IPS-20b (cell line): ENCODE measurements at regions not wholly inside any gene's neighbourhood (a gene's known extent, or its start where the extent isn't known, plus 50 kb on each side); places are given as distances from the start of the nearest gene placed in this dataset.

Source experiments
- H3K27ac ChIP-seq: one replicate; pipeline ENCODE4 v1.5.1; 2013; ENCODE audit warnings: low read length
- H3K27me3 ChIP-seq: 2 replicates; pipeline ENCODE4 v1.6.1; 2013; ENCODE audit warnings: mild to moderate bottlenecking, low read length, inconsistent platforms; ENCODE audit not compliant: insufficient read depth
- H3K36me3 ChIP-seq: 2 replicates; pipeline ENCODE4 v1.6.1; 2013; ENCODE audit warnings: low read depth, mild to moderate bottlenecking, inconsistent platforms, low read length, moderate library complexity; ENCODE audit not compliant: insufficient read depth
- H3K4me1 ChIP-seq: 2 replicates; pipeline ENCODE4 v1.6.1; 2013; ENCODE audit warnings: mild to moderate bottlenecking, control low read depth, inconsistent platforms, low read length, moderate library complexity; ENCODE audit not compliant: insufficient read depth
- H3K4me3 ChIP-seq: 2 replicates; pipeline ENCODE4 v1.5.1; 2013; ENCODE audit warnings: mild to moderate bottlenecking, low read length, inconsistent platforms
- H3K9ac ChIP-seq: 2 replicates; pipeline ENCODE4 v1.6.1; 2013; ENCODE audit warnings: low read depth, mild to moderate bottlenecking, inconsistent platforms, low read length, moderate library complexity
- H3K9me3 ChIP-seq: 2 replicates; pipeline ENCODE4 v1.6.1; 2013; ENCODE audit warnings: mild to moderate bottlenecking, low read depth, low read length, inconsistent platforms; ENCODE audit not compliant: insufficient read depth

- H3K27ac ChIP-seq = no peak overlapping the region
- H3K9me3 ChIP-seq = no peaks in the 10 kb centered on the region
- H3K36me3 ChIP-seq = no peaks in the 10 kb centered on the region
- no peak overlapping the region for H3K4me3 ChIP-seq
- no peaks in the 10 kb centered on the region for H3K27me3 ChIP-seq
- H3K4me1 ChIP-seq = no peaks in the 10 kb centered on the region
- H3K9ac ChIP-seq = no peak overlapping the region
Measured at GRCh38 chr16:86101137-86101896, 202.4 kb downstream of the IRF8 start.

- no peak overlapping the region for H3K9ac ChIP-seq
- H3K27ac ChIP-seq = no peak overlapping the region
- no peaks in the 10 kb centered on the region for H3K27me3 ChIP-seq
- H3K36me3 ChIP-seq = no peaks in the 10 kb centered on the region
- H3K4me1 ChIP-seq = no peaks in the 10 kb centered on the region
- H3K4me3 ChIP-seq = no peak overlapping the region
- H3K9me3 ChIP-seq = no peaks in the 10 kb centered on the region
Measured at GRCh38 chr16:86101897-86102157, 202.9 kb downstream of the IRF8 start.

GRCh38 chr16:86103320-86103719 is 204.4 kb downstream of the IRF8 start:
- Histone ChIP-seq H3K9me3 (no peaks in the 10 kb centered on the region), H3K36me3 (no peaks in the 10 kb centered on the region), H3K9ac (no peak overlapping the region), H3K4me1 (no peaks in the 10 kb centered on the region), H3K4me3 (no peak overlapping the region), H3K27ac (no peak overlapping the region), H3K27me3 (no peaks in the 10 kb centered on the region)

- Histone ChIP-seq H3K9ac (no peak overlapping the region), H3K36me3 (no peaks in the 10 kb centered on the region), H3K4me1 (no peaks in the 10 kb centered on the region), H3K27ac (no peak overlapping the region), H3K9me3 (no peaks in the 10 kb centered on the region), H3K4me3 (no peak overlapping the region), H3K27me3 (no peaks in the 10 kb centered on the region)
Measured at GRCh38 chr16:86104537-86105048, 205.6 kb downstream of the IRF8 start.

GRCh38 chr16:86107215-86107825 is 208.4 kb downstream of the IRF8 start:
- Histone ChIP-seq H3K27ac (no peak overlapping the region), H3K9ac (no peak overlapping the region), H3K4me3 (no peak overlapping the region), H3K4me1 (no peaks in the 10 kb centered on the region), H3K27me3 (no peaks in the 10 kb centered on the region), H3K9me3 (no peaks in the 10 kb centered on the region), H3K36me3 (no peaks in the 10 kb centered on the region)

- no peak overlapping the region for H3K9ac ChIP-seq
Measured at GRCh38 chr16:86108062-86108461, 209.1 kb downstream of the IRF8 start.

GRCh38 chr16:86110134-86110533 is 211.2 kb downstream of the IRF8 start:
- H3K4me1 ChIP-seq = no peaks in the 10 kb centered on the region; the same call in 1 of the 2 replicates
- no peaks in the 10 kb centered on the region for H3K36me3 ChIP-seq
- no peak overlapping the region for H3K4me3 ChIP-seq
- no peaks in the 10 kb centered on the region for H3K27me3 ChIP-seq
- H3K9ac ChIP-seq = no peak overlapping the region
- H3K9me3 ChIP-seq = no peaks in the 10 kb centered on the region
- H3K27ac ChIP-seq = no peak overlapping the region

More at GRCh38 chr16:86108062-86108461, 209.1 kb downstream of the IRF8 start:
- H3K4me1 ChIP-seq = no peaks in the 10 kb centered on the region
- no peak overlapping the region for H3K27ac ChIP-seq
- H3K4me3 ChIP-seq = no peak overlapping the region
- no peaks in the 10 kb centered on the region for H3K9me3 ChIP-seq
- H3K36me3 ChIP-seq = no peaks in the 10 kb centered on the region
- no peaks in the 10 kb centered on the region for H3K27me3 ChIP-seq

GRCh38 chr16:86110726-86111125 is 211.8 kb downstream of the IRF8 start:
- Histone ChIP-seq H3K9me3 (no peaks in the 10 kb centered on the region), H3K4me1 (no peaks in the 10 kb centered on the region; the same call in 1 of the 2 replicates), H3K4me3 (no peak overlapping the region), H3K9ac (no peak overlapping the region), H3K27me3 (no peaks in the 10 kb centered on the region), H3K27ac (no peak overlapping the region), H3K36me3 (no peaks in the 10 kb centered on the region)

GRCh38 chr16:86112178-86112577 is 213.2 kb downstream of the IRF8 start:
- no peak overlapping the region for H3K27ac ChIP-seq
- H3K36me3 ChIP-seq = no peaks in the 10 kb centered on the region
- H3K4me3 ChIP-seq = no peak overlapping the region
- H3K9ac ChIP-seq = no peak overlapping the region
- H3K9me3 ChIP-seq = no peaks in the 10 kb centered on the region
- H3K27me3 ChIP-seq = no peaks in the 10 kb centered on the region
- H3K4me1 ChIP-seq = no peaks in the 10 kb centered on the region; the same call in 1 of the 2 replicates

- Histone ChIP-seq H3K36me3 (no peaks in the 10 kb centered on the region), H3K9ac (no peak overlapping the region), H3K9me3 (no peaks in the 10 kb centered on the region), H3K4me1 (no peaks in the 10 kb centered on the region; the same call in 1 of the 2 replicates), H3K4me3 (no peak overlapping the region), H3K27me3 (peaks cover 13% of the 10 kb centered on the region), H3K27ac (no peak overlapping the region)
Measured at GRCh38 chr16:86117235-86117634, 218.3 kb downstream of the IRF8 start.

GRCh38 chr16:86117756-86118155 is 218.8 kb downstream of the IRF8 start:
- Histone ChIP-seq H3K27me3 (peaks cover 16% of the 10 kb centered on the region), H3K9ac (no peak overlapping the region), H3K27ac (no peak overlapping the region), H3K4me1 (no peaks in the 10 kb centered on the region; the same call in 1 of the 2 replicates), H3K9me3 (no peaks in the 10 kb centered on the region), H3K36me3 (no peaks in the 10 kb centered on the region), H3K4me3 (no peak overlapping the region)
